ENCODE measurements at regions not wholly inside any gene's neighbourhood (a gene's known extent, or its start where the extent isn't known, plus 50 kb on each side); places are given as distances from the start of the nearest gene placed in this dataset.

DNA sequence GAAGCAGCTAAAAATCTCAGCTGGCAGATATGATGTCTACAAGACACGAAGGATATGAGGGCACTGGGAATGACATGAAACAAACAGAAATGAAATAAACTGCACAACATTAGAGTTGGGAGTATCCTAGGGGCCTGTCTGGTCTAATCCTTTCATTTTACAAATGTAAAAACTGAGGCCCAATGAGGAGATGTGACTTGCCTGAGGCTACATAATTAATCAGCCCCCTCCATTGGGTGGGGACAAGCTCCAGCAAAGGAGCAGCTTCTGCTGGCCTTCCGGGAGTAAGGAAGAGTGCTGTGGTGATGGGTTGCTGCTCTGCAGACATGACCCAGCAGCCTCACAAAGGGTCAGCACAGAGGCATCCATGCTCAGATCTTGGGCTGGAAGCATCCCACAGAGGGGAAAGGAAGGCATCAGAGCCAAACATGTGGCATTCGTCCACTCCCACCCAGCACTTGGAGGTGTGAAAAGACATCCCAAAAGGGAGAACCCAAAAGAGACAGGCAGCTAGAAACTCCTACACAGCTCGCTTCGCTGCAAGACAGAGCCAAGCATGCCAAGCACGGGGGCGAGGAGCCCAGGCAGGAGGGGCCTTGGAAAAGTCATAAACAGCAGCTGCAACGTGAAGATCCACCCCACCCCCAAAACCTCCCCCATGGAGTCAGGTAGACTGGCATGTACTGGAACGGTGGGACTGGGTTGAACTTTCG lies 183.7 kb downstream of the UNC5CL start:
- Histone ChIP-seq H3K36me3 (ENCODE audit: control insufficient read depth, insufficient read depth, low read length) (no peaks in the 10 kb centered on the region), H3K27me3 (ENCODE audit: control insufficient read depth, insufficient read depth, low read length) (no peaks in the 10 kb centered on the region), H3K4me3 (ENCODE audit: low read depth, low read length) (no peak overlapping the region)
- TF ChIP-seq CTCF (IDR thresholded peaks at IDR 0.05; ENCODE audit: insufficient read depth, low read length, poor library complexity, severe bottlenecking), result no peak
- no peak for DNase-seq (ENCODE audit: low read depth)

- DNase-seq (ENCODE audit: low read depth), result no peak
- no peak for TF ChIP-seq CTCF (IDR thresholded peaks at IDR 0.05; ENCODE audit: insufficient read depth, low read length, poor library complexity, severe bottlenecking)
- no peak overlapping the region for H3K4me3 ChIP-seq (ENCODE audit: low read depth, low read length)
- no peaks in the 10 kb centered on the region for H3K36me3 ChIP-seq (ENCODE audit: control insufficient read depth, insufficient read depth, low read length)
- no peaks in the 10 kb centered on the region for H3K27me3 ChIP-seq (ENCODE audit: control insufficient read depth, insufficient read depth, low read length)
These were observed 184.4 kb downstream of the UNC5CL start for GRCh38 chr6:40854592-40854991.

GRCh38 chr6:40852779-40853373 lies 186.1 kb downstream of the UNC5CL start:
- DNase-seq (ENCODE audit: low read depth), result no peak
- peak; percentile 51 for TF ChIP-seq CTCF (IDR thresholded peaks at IDR 0.05; ENCODE audit: insufficient read depth, low read length, poor library complexity, severe bottlenecking)
- H3K4me3 ChIP-seq (ENCODE audit: low read depth, low read length), result no peak overlapping the region
- no peaks in the 10 kb centered on the region for H3K36me3 ChIP-seq (ENCODE audit: control insufficient read depth, insufficient read depth, low read length)
- H3K27me3 ChIP-seq (ENCODE audit: control insufficient read depth, insufficient read depth, low read length), result no peaks in the 10 kb centered on the region

- Histone ChIP-seq H3K27me3 (ENCODE audit: control insufficient read depth, insufficient read depth, low read length) (no peaks in the 10 kb centered on the region), H3K36me3 (ENCODE audit: control insufficient read depth, insufficient read depth, low read length) (no peaks in the 10 kb centered on the region), H3K4me3 (ENCODE audit: low read depth, low read length) (no peak overlapping the region)
- DNase-seq (ENCODE audit: low read depth), result no peak
- TF ChIP-seq CTCF (IDR thresholded peaks at IDR 0.05; ENCODE audit: insufficient read depth, low read length, poor library complexity, severe bottlenecking), result no peak
These were observed 189.5 kb downstream of the UNC5CL start for GRCh38 chr6:40849546-40849945.

- Histone ChIP-seq H3K4me3 (ENCODE audit: low read depth, low read length) (no peak overlapping the region), H3K27me3 (ENCODE audit: control insufficient read depth, insufficient read depth, low read length) (no peaks in the 10 kb centered on the region), H3K36me3 (ENCODE audit: control insufficient read depth, insufficient read depth, low read length) (no peaks in the 10 kb centered on the region)
- no peak for TF ChIP-seq CTCF (IDR thresholded peaks at IDR 0.05; ENCODE audit: insufficient read depth, low read length, poor library complexity, severe bottlenecking)
- no peak for DNase-seq (ENCODE audit: low read depth)
These were observed 190.0 kb downstream of the UNC5CL start for GRCh38 chr6:40848868-40849514.

All from kidney epithelial cell (primary cell).